IPS-18a (cell line): ENCODE measurements at regions not wholly inside any gene's neighbourhood (a gene's known extent, or its start where the extent isn't known, plus 50 kb on each side); places are given as distances from the start of the nearest gene placed in this dataset.
"Not testable (repeated sequence)": the region's sequence is repeated elsewhere in the genome, so short reads cannot be mapped to it uniquely, and the experiment has no call there.

ENCODE experiments used
- H3K27ac ChIP-seq: one replicate; pipeline ENCODE4 v1.5.1; 2013; ENCODE audit warnings: low read length
- H3K27me3 ChIP-seq: one replicate; pipeline ENCODE4 v1.6.1; 2013; ENCODE audit warnings: mild to moderate bottlenecking, low read length; ENCODE audit not compliant: control insufficient read depth, insufficient read depth
- H3K36me3 ChIP-seq: one replicate; pipeline ENCODE4 v1.6.1; 2013; ENCODE audit warnings: low read depth, low read length; ENCODE audit not compliant: control insufficient read depth
- H3K4me1 ChIP-seq: one replicate; pipeline ENCODE4 v1.6.1; 2013; ENCODE audit warnings: low read depth, low read length; ENCODE audit not compliant: control insufficient read depth
- H3K4me3 ChIP-seq: one replicate; pipeline ENCODE4 v1.5.1; 2013; ENCODE audit warnings: low read length
- H3K9ac ChIP-seq: one replicate; pipeline ENCODE4 v1.6.1; 2013; ENCODE audit warnings: mild to moderate bottlenecking, low read length, moderate library complexity
- H3K9me3 ChIP-seq: one replicate; pipeline ENCODE4 v1.6.1; 2013; ENCODE audit warnings: low read depth, low read length; ENCODE audit not compliant: control insufficient read depth

DNA sequence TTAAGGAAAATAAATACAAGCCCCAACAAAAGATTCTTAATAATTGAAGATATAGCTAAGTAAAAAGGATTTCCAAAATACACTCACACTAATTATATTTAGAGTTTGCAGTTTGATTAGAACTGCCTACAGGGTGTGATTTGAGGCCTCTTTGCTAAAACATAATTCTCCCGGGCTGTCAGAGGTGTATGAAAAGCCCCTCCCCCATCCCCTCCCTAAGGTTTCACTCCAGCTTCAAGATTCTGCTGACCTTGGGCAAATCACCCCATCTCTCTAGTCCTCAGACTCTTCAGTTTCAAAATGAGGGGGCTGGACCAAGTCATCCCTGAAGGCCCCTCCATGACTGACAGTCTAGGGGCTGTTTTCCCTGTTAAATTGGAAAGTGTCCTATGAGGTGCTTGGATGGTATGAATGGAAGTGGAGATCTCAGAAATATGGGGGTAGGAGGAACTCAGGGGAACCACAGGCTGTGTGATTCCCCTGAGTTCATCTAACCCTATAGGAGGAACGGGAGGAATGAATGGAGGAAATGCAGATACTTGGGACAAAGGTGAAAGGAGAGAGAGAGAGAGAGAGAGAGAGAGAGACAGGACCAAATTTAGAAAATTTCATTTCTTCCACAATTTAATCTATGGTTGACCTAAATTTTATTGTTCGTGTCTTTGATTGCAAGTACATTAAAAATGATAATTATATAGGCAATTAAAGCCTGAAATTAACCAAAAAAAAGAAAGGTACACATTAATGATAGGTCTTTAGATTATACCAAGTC, 107.5 kb downstream of the SPP2 start:
- no peak overlapping the region for H3K27ac ChIP-seq
- H3K4me3 ChIP-seq, result no peak overlapping the region
- H3K36me3 ChIP-seq, result no peaks in the 10 kb centered on the region
- peaks cover 10% of the 10 kb centered on the region for H3K4me1 ChIP-seq
- H3K27me3 ChIP-seq, result no peaks in the 10 kb centered on the region
- H3K9ac ChIP-seq, result no peak overlapping the region
- H3K9me3 ChIP-seq, result no peaks in the 10 kb centered on the region

DNA sequence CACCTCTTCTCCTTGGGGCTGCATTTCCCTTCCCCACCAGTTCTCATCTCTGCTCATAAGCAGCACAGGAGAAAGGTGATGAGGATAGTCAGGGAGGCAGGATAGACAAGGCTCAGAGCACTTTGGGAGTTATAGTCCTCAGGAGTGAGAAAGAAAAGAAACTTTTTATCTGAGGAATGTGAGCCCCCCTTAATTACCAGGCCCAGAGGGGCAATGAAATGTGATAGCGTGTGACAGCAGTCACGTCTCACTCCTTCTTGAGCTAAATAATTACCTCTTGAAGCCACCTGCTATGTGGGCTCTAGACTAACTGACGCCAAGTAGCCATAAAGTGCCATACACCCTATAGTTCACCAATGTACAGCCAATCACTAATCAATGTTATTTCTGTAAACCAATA, 105.8 kb downstream of the SPP2 start:
- Histone ChIP-seq H3K4me3 (no peak overlapping the region), H3K27me3 (no peaks in the 10 kb centered on the region), H3K36me3 (no peaks in the 10 kb centered on the region), H3K27ac (no peak overlapping the region), H3K4me1 (peaks cover 10% of the 10 kb centered on the region), H3K9me3 (no peaks in the 10 kb centered on the region), H3K9ac (no peak overlapping the region)

DNA sequence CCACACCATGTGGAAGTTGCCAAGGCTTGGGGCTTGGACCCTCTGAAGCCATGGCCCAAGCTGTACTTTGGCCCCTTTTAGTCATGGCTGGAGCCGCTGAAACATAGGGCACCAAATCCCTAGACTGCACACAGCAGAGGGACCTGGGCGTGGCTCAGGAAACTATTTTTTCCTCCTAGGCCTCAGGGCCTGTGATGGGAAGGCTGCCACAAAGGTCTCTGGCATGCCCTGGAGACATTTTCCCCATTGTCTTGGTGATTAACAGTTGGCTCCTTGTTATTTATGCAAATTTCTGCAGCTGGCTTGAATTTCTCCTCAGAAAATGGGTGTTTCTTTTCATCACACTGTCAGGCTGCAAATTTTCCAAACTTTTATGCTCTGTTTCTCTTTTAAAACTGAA, 102.3 kb downstream of the SPP2 start:
- H3K9me3 ChIP-seq, H3K4me3 ChIP-seq, H3K27ac ChIP-seq, H3K4me1 ChIP-seq, H3K36me3 ChIP-seq, H3K27me3 ChIP-seq, H3K9ac ChIP-seq: not testable (repeated sequence)

DNA sequence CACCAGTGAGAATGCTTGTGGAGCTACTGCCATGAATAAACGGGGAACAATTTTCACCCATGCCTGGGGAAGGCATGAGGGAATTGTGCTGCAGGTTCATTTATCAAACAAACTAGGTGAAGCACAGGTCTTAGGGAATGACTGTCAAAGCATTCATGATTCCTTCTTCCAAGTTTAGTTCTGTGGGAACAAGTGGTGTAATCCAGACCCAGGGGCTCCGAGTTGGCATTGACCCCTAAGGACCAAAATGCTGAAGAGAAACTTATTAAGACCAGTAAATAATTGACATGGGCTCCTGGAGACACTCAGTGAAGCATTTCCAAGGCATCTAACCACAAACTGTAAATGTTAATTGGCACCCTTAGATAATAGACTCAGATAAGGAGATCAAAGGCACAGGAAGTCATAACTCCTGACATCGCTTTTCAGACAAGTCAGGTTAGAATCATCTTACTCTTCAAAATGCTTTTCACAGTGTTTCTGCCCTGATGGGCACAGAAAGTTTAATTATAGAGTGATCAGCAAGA, 96.9 kb downstream of the SPP2 start:
- Histone ChIP-seq H3K36me3 (no peaks in the 10 kb centered on the region), H3K27ac (no peak overlapping the region), H3K27me3 (no peaks in the 10 kb centered on the region), H3K9me3 (no peaks in the 10 kb centered on the region), H3K9ac (no peak overlapping the region), H3K4me1 (no peaks in the 10 kb centered on the region), H3K4me3 (no peak overlapping the region)

DNA sequence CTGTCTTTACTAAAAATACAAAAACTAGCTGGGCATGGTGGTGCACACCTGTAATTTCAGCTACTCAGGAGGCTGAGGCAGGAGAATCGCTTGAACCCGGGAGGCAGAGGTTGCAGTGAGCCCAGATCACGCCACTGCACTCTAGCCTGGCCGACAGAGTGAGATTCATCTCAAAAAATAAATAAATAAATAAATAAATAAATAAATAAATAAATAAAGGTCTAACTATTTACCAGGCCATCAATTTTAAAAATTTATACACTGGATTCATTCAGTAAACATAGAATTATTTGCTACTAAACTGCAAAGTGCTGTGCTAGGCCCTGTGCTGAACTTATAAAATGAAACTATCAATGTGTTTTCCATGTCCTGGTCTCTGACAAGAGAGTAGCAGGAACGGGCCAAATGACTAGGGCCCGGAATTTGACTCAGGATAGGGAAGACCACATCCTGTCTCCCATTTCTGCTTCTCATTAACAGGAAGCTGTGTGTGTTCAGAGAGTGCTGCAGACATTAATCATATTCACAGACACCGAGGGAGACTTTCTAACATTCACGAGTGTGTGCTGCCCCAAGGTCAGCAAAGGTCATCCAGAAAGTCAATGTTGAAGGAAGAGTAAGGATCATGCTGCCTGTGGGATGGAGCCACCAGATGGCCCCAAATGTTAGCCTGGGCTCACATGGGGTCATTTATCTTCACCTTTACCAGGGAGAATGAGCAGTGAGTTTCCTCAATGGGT, 95.8 kb downstream of the SPP2 start:
- no peak overlapping the region for H3K27ac ChIP-seq
- no peaks in the 10 kb centered on the region for H3K4me1 ChIP-seq
- H3K9ac ChIP-seq, result no peak overlapping the region

DNA sequence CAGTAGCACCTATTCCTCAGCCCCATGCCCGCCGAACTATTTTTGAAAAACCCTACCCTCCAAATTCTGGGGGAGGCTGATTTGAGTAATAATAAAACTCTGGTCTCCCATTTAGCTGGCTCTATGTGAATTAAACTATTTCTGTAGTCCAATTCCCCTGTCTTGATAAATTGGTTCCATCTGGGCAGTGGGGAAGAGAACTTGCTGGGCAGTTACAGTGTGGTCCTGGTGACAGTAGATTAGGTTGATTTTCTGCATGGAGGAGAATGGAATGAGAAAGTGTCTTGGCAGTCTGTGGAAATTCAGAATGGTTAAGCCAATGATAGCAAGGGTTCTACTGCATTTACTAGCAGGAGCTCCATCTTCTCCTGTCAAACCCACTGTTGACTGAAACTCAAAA, 95.0 kb downstream of the SPP2 start:
- Histone ChIP-seq H3K36me3 (no peaks in the 10 kb centered on the region), H3K4me3 (no peak overlapping the region), H3K9me3 (no peaks in the 10 kb centered on the region), H3K27ac (no peak overlapping the region), H3K27me3 (no peaks in the 10 kb centered on the region), H3K4me1 (no peaks in the 10 kb centered on the region), H3K9ac (no peak overlapping the region)

More for the DNA sequence above, 95.8 kb downstream of the SPP2 start:
- no peaks in the 10 kb centered on the region for H3K36me3 ChIP-seq
- H3K4me3 ChIP-seq, result no peak overlapping the region
- H3K9me3 ChIP-seq, result no peaks in the 10 kb centered on the region
- H3K27me3 ChIP-seq, result no peaks in the 10 kb centered on the region

DNA sequence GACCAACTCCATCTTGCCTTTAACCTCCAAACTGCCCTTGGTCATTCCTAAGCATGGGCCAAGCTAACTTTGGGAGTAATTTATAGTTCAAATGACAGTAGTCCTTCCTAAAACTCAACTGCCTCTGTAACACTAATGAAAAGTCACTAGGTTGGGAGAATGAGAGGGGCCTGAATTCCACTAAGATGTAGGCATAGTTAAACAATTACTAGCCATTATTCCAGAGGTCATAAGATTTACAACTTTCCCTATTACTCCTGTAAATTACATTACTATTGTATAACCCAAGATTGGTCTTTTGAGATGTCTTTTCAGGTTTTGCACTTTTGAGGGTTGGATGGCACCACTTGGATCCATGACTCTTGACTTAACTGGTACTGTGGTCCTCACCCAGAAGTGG, 94.6 kb downstream of the SPP2 start:
- Histone ChIP-seq H3K9ac (no peak overlapping the region), H3K27me3 (no peaks in the 10 kb centered on the region), H3K4me3 (no peak overlapping the region), H3K27ac (no peak overlapping the region), H3K9me3 (no peaks in the 10 kb centered on the region), H3K4me1 (no peaks in the 10 kb centered on the region), H3K36me3 (no peaks in the 10 kb centered on the region)

DNA sequence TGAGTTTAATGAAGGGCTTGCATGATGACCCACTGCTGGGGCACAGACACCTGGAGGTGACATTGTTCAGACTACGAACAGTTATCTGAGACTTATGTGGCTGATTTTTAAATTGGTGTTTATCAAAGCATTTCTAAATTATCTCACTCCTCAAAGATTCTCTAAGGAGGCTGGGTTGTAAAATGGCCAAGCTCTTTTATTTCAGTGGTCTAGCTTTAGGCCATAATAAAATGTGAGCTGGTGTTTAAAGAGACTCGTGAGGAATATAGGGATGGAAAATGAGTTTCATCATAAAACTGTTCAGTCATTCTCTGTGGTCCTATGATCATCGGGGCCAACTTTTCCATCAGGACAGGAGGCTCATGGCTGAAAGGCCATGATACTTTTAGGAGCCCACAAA, 93.4 kb downstream of the SPP2 start:
- Histone ChIP-seq H3K4me3 (no peak overlapping the region), H3K27ac (no peak overlapping the region), H3K36me3 (no peaks in the 10 kb centered on the region), H3K4me1 (no peaks in the 10 kb centered on the region), H3K27me3 (no peaks in the 10 kb centered on the region), H3K9me3 (no peaks in the 10 kb centered on the region), H3K9ac (no peak overlapping the region)

DNA sequence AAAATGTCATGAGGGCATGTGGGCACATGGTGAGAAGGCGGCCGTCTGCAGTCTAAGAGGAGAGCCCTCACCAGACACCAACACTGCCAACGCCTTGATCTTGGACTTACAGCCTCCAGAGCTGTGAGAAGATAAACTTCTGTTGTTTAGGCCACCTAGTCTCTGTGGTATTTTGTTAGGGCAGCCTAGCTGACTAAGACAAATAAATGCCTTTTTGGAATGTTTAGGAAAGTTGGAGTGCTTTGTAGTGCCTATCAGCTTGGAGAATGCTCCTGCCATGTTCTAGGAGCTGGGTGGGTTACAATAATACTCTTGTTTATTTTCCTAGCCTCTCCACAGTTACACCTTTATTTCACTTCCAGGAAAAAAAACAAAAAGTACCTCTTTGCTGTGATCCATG, 92.0 kb downstream of the SPP2 start:
- Histone ChIP-seq H3K27ac (no peak overlapping the region), H3K4me1 (no peaks in the 10 kb centered on the region)

DNA sequence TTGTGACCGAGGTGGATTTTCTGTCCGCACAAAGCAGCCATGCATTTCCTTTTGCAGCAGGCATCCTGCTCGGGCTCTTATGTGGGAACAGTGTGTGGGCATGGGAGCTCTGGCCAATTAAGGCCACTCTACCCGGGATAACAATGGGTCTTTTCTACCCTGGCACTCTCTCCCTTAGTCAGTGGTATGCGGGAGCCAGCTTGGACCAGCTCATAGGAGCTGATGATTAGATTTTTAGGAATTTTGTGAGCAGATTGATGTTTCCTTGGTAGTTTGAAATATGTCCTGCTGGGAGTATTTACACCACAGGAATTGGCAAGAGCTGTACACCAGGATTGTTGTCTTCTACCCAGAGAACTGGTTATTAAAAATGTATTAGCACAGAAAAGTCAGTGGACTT, 89.3 kb downstream of the SPP2 start:
- no peak overlapping the region for H3K27ac ChIP-seq
- no peaks in the 10 kb centered on the region for H3K9me3 ChIP-seq
- no peaks in the 10 kb centered on the region for H3K27me3 ChIP-seq
- H3K4me3 ChIP-seq, result no peak overlapping the region
- no peaks in the 10 kb centered on the region for H3K36me3 ChIP-seq
- H3K9ac ChIP-seq, result no peak overlapping the region
- H3K4me1 ChIP-seq, result peaks cover 4% of the 10 kb centered on the region

More for the DNA sequence above, 92.0 kb downstream of the SPP2 start:
- Histone ChIP-seq H3K36me3 (no peaks in the 10 kb centered on the region), H3K9me3 (no peaks in the 10 kb centered on the region), H3K4me3 (no peak overlapping the region), H3K9ac (no peak overlapping the region), H3K27me3 (no peaks in the 10 kb centered on the region)

DNA sequence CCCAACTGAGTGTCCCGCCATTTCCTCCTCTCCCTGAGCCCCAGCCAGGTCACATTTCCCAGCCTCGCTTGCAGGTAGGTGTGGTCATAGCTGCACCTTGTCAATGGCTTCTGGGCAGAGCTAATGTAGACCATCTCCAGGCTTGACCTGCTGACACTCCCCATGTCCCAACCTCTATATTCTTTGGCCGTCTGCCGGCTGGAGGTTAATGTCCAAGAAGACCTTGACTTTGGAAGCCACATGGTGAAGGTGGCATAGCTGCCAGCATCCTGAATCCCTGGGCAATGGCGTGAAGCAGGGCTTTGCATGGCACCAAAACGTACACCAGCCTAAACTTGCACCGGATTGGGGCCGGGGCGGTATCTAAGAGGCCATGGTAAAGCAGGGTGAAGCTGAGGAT, 88.3 kb downstream of the SPP2 start:
- Histone ChIP-seq H3K27me3 (no peaks in the 10 kb centered on the region), H3K9ac (no peak overlapping the region), H3K27ac (no peak overlapping the region)

More for the DNA sequence above, 88.3 kb downstream of the SPP2 start:
- Histone ChIP-seq H3K9me3 (no peaks in the 10 kb centered on the region), H3K36me3 (no peaks in the 10 kb centered on the region), H3K4me1 (peaks cover 4% of the 10 kb centered on the region), H3K4me3 (no peak overlapping the region)
